OCI-LY3 (cell line): ENCODE measurements at regions not wholly inside any gene's neighbourhood (a gene's known extent, or its start where the extent isn't known, plus 50 kb on each side); places are given as distances from the start of the nearest gene placed in this dataset.

Source experiments
- H2AFZ ChIP-seq: fragments of 200-600, 300-600 bp; shearing (Covaris generic); 2 replicates; pipeline ENCODE4 v1.6.0; 2014; ENCODE audit warnings: antibody characterized with exemption, low read depth, low read length
- H3K27ac ChIP-seq: fragments of 200-600, 300-600 bp; sonication (generic); 2 replicates; pipeline ENCODE4 v1.5.1; 2014; ENCODE audit warnings: mild to moderate bottlenecking, low read length, moderate library complexity, mixed read lengths
- H3K27me3 ChIP-seq: fragments of 200-600, 300-600 bp; sonication (generic); 2 replicates; pipeline ENCODE4 v1.6.1; 2014; ENCODE audit warnings: low read depth, low read length, mixed read lengths
- H3K36me3 ChIP-seq: fragments of 200-600, 300-600 bp; sonication (generic); replicated peaks from 2 replicates; pipeline ENCODE3; 2014; ENCODE audit warnings: low read depth, low read length, mixed read lengths
- H3K4me1 ChIP-seq: fragments of 300-600, 200-600 bp; sonication (generic); 2 replicates; pipeline ENCODE4 v1.6.1; 2014; ENCODE audit warnings: low read length, mixed read lengths
- H3K4me2 ChIP-seq: fragments of 200-600, 300-600 bp; sonication (generic); 2 replicates; pipeline ENCODE4 v1.6.1; 2014; ENCODE audit warnings: low read length, mixed read lengths
- H3K4me3 ChIP-seq: fragments of 300-600, 200-600 bp; sonication (generic); 2 replicates; pipeline ENCODE4 v1.5.1; 2014; ENCODE audit warnings: antibody characterized with exemption, mild to moderate bottlenecking, low read length, moderate library complexity
- H3K79me2 ChIP-seq: fragments of 300-600, 200-600 bp; shearing (Covaris generic); 2 replicates; pipeline ENCODE4 v1.6.1; 2014; ENCODE audit warnings: mild to moderate bottlenecking, low read length, mixed read lengths
- H3K9ac ChIP-seq: fragments of 300-600, 200-600 bp; shearing (Covaris generic); 2 replicates; pipeline ENCODE4 v1.6.0; 2014; ENCODE audit warnings: mild to moderate bottlenecking, low read length, moderate library complexity
- H3K9me3 ChIP-seq: fragments of 200-600, 300-600 bp; shearing (Covaris generic); 2 replicates; pipeline ENCODE4 v1.6.1; 2014; ENCODE audit warnings: low read length, mixed read lengths; ENCODE audit not compliant: insufficient read depth
- H4K20me1 ChIP-seq: fragments of 200-600, 300-600 bp; sonication (generic); 2 replicates; pipeline ENCODE4 v1.6.1; 2016; ENCODE audit warnings: low read length, mixed read lengths; ENCODE audit not compliant: insufficient read depth
- CTCF ChIP-seq: fragments of 200-600, 300-600 bp; sonication (generic); IDR thresholded peaks from 2 replicates; pipeline ENCODE4 v1.5.1; 2014; ENCODE audit warnings: antibody characterized with exemption, low read length, low read depth
- EZH2phosphoT487 ChIP-seq: fragments of 200-600 bp; shearing (Covaris generic); IDR thresholded peaks from 2 replicates; pipeline ENCODE4 v1.6.1; 2018; ENCODE audit warnings: antibody characterized with exemption, mixed run types, low read depth

- Histone ChIP-seq H2AFZ (no peak overlapping the region), H3K79me2 (no peaks in the 10 kb centered on the region), H3K4me3 (no peak overlapping the region), H3K4me1 (no peaks in the 10 kb centered on the region), H4K20me1 (no peaks in the 10 kb centered on the region), H3K9me3 (no peaks in the 10 kb centered on the region), H3K27ac (no peak overlapping the region), H3K27me3 (no peaks in the 10 kb centered on the region), H3K9ac (no peak overlapping the region), H3K4me2 (no peak overlapping the region), H3K36me3 (no peaks in the 10 kb centered on the region)
- TF ChIP-seq CTCF (no peak), EZH2phosphoT487 (no peak)
Observed at GRCh38 chr5:175374166-175374875, 69.7 kb downstream of the DRD1 start.

- Histone ChIP-seq H3K36me3 (no peaks in the 10 kb centered on the region), H3K79me2 (no peaks in the 10 kb centered on the region), H3K4me2 (no peak overlapping the region), H3K27me3 (no peaks in the 10 kb centered on the region), H4K20me1 (no peaks in the 10 kb centered on the region), H3K9ac (no peak overlapping the region), H3K9me3 (no peaks in the 10 kb centered on the region), H3K4me3 (no peak overlapping the region), H3K27ac (no peak overlapping the region), H2AFZ (no peak overlapping the region), H3K4me1 (no peaks in the 10 kb centered on the region)
- TF ChIP-seq EZH2phosphoT487 (no peak), CTCF (no peak)
Observed at GRCh38 chr5:175365866-175366265, 78.1 kb downstream of the DRD1 start.

- Histone ChIP-seq H3K79me2 (no peaks in the 10 kb centered on the region), H2AFZ (no peak overlapping the region), H3K9me3 (no peaks in the 10 kb centered on the region), H3K4me2 (no peak overlapping the region), H4K20me1 (no peaks in the 10 kb centered on the region), H3K27ac (no peak overlapping the region), H3K4me1 (no peaks in the 10 kb centered on the region), H3K9ac (no peak overlapping the region), H3K36me3 (no peaks in the 10 kb centered on the region), H3K4me3 (no peak overlapping the region), H3K27me3 (0 out of 2 replicates have a peak, but pooled peaks cover 6% of the 10 kb centered on the region)
- TF ChIP-seq EZH2phosphoT487 (no peak), CTCF (no peak)
Observed at GRCh38 chr5:175363300-175363699, 80.7 kb downstream of the DRD1 start.

GRCh38 chr5:175357995-175358394 is 86.0 kb downstream of the DRD1 start:
- no peak overlapping the region for H3K27ac ChIP-seq
- H3K9me3 ChIP-seq = no peaks in the 10 kb centered on the region
- no peak overlapping the region for H3K9ac ChIP-seq
- H3K27me3 ChIP-seq = 0 out of 2 replicates have a peak, but pooled peaks cover 6% of the 10 kb centered on the region
- H3K79me2 ChIP-seq = no peaks in the 10 kb centered on the region
- no peak overlapping the region for H2AFZ ChIP-seq
- H3K4me3 ChIP-seq = no peak overlapping the region
- TF ChIP-seq EZH2phosphoT487 (no peak), CTCF (no peak)
- no peak overlapping the region for H3K4me2 ChIP-seq
- no peaks in the 10 kb centered on the region for H3K36me3 ChIP-seq
- no peaks in the 10 kb centered on the region for H3K4me1 ChIP-seq
- H4K20me1 ChIP-seq = no peaks in the 10 kb centered on the region
